B cell (primary cell): ENCODE measurements at regions not wholly inside any gene's neighbourhood (a gene's known extent, or its start where the extent isn't known, plus 50 kb on each side); places are given as distances from the start of the nearest gene placed in this dataset.

ENCODE experiments used
- ATAC-seq: fragments of 200-7000 bp; cut with Tn5 transposase; one replicate; pipeline ENCODE4 v1.10.0; 2021; ENCODE audit warnings: low read depth, mild to moderate bottlenecking, moderate number of reproducible peaks, moderate library complexity
- CTCF ChIA-PET: fragments of 350-600 bp; sonication (Branson Sonifier 250); formaldehyde crosslinking; loops from one replicate; lab custom pipeline; 2021; ENCODE audit warnings: antibody characterized with exemption, inconsistent platforms; lab: Charles Lee
- POLR2A ChIA-PET: fragments of 350-600 bp; sonication (Branson Sonifier 250); formaldehyde crosslinking; loops from one replicate; lab custom pipeline; 2021; ENCODE audit warnings: antibody characterized with exemption; lab: Charles Lee
- DNase-seq: peaks from one replicate; pipeline ENCODE4 v3.0.0; 2013
- H2AFZ ChIP-seq: 2 replicates; pipeline ENCODE4 v1.6.1; 2012; ENCODE audit warnings: mild to moderate bottlenecking, low read depth, low read length; ENCODE audit not compliant: insufficient read depth, poor library complexity, severe bottlenecking
- H3K27ac ChIP-seq, 2 donors: 1 replicate in 1 of 2; 2 replicates in 1 of 2; pipeline ENCODE4 v1.5.1; 2012 to 2013; ENCODE audit warnings: low read length in 2 of 2, mild to moderate bottlenecking in 2 of 2, moderate library complexity in 1 of 2
- H3K27me3 ChIP-seq, 4 experiments: fragments of 200-600 bp in 1 of 4; sonication (generic) in 1 of 4; replicated peaks in 1 of 4; 1 replicate in 2 of 4; 2 replicates in 2 of 4; pipeline versions ENCODE4 v1.6.1 to v1.7.0; 2013 to 2016; ENCODE audit warnings: low read length in 3 of 4, mild to moderate bottlenecking in 2 of 4, mixed read lengths in 1 of 4, moderate library complexity in 1 of 4; ENCODE audit not compliant: insufficient read depth in 4 of 4, control insufficient read depth in 3 of 4; ENCODE audit errors: control extremely low read depth in 1 of 4
- H3K36me3 ChIP-seq, 2 experiments: replicated peaks in 1 of 2; 1 replicate in 1 of 2; 2 replicates in 1 of 2; pipeline versions ENCODE4 v1.6.1 to v1.7.1; 2013; ENCODE audit warnings: low read length in 1 of 2; ENCODE audit not compliant: insufficient read depth in 2 of 2, control insufficient read depth in 1 of 2; ENCODE audit errors: control extremely low read depth in 1 of 2, extremely low read depth in 1 of 2
- H3K4me1 ChIP-seq, 2 donors: fragments of 200-600 bp in 1 of 2; sonication (generic) in 1 of 2; 1 replicate in 1 of 2; 2 replicates in 1 of 2; pipeline versions ENCODE4 v1.5.1 to v1.6.1; 2013 to 2017; ENCODE audit warnings: low read length in 2 of 2; ENCODE audit not compliant: control insufficient read depth in 2 of 2, insufficient read depth in 2 of 2
- H3K4me2 ChIP-seq: replicated peaks from 2 replicates; pipeline ENCODE3; 2012; ENCODE audit warnings: mild to moderate bottlenecking, low read depth, low read length; ENCODE audit not compliant: poor library complexity, severe bottlenecking
- H3K4me3 ChIP-seq, 5 experiments: fragments of 200-600 bp in 1 of 5; sonication (generic) in 1 of 5; 1 replicate in 3 of 5; 2 replicates in 2 of 5; pipeline versions ENCODE4 v1.5.1 to v1.7.0; 2011 to 2016; ENCODE audit warnings: low read length in 4 of 5, mild to moderate bottlenecking in 4 of 5, low read depth in 2 of 5, control low read depth in 1 of 5, moderate library complexity in 1 of 5; ENCODE audit not compliant: insufficient read depth in 1 of 5; ENCODE audit errors: control extremely low read depth in 1 of 5, extremely low read depth in 1 of 5
- H3K79me2 ChIP-seq: fragments of 200-600 bp; sonication (generic); one replicate; pipeline ENCODE4 v1.6.0; 2016; ENCODE audit warnings: low read length; ENCODE audit not compliant: control insufficient read depth, insufficient read depth
- H3K9ac ChIP-seq: fragments of 200-600 bp; sonication (generic); 2 replicates; pipeline ENCODE4 v1.6.1; 2017; ENCODE audit warnings: mild to moderate bottlenecking, low read length, moderate library complexity
- H3K9me3 ChIP-seq, 3 donors: one replicate each; pipeline versions ENCODE4 v1.6.1 to v1.7.1; 2013; ENCODE audit warnings: low read length in 2 of 3; ENCODE audit not compliant: control insufficient read depth in 2 of 3, insufficient read depth in 1 of 3; ENCODE audit errors: control extremely low read depth in 1 of 3
- H4K20me1 ChIP-seq: 2 replicates; pipeline ENCODE4 v1.6.0; 2012; ENCODE audit warnings: mild to moderate bottlenecking, low read length; ENCODE audit not compliant: insufficient read depth, control insufficient read depth, poor library complexity, severe bottlenecking
- H3K27ac Mint-ChIP-seq: one replicate; pipeline ENCODE4 v1.8.0; 2021; ENCODE audit warnings: mixed read lengths
- H3K27me3 Mint-ChIP-seq: one replicate; pipeline ENCODE4 v1.8.0; 2021; ENCODE audit warnings: mixed read lengths
- H3K4me1 Mint-ChIP-seq: one replicate; pipeline ENCODE4 v1.8.0; 2021; ENCODE audit warnings: mixed read lengths
- H3K4me3 Mint-ChIP-seq: one replicate; pipeline ENCODE4 v1.8.0; 2021; ENCODE audit warnings: mixed read lengths
- H3K9me3 Mint-ChIP-seq: one replicate; pipeline ENCODE4 v1.8.0; 2022; ENCODE audit warnings: mixed read lengths; ENCODE audit not compliant: insufficient read depth
- CTCF ChIP-seq: fragments of 200-600 bp; IDR thresholded peaks from one replicate; pipeline ENCODE4 v1.8.0; 2022; ENCODE audit warnings: antibody characterized with exemption, mild to moderate bottlenecking
- EZH2 ChIP-seq: IDR thresholded peaks from 2 replicates; pipeline ENCODE4 v1.6.1; 2012; ENCODE audit warnings: borderline replicate concordance, low read depth, mild to moderate bottlenecking, moderate library complexity, low read length; ENCODE audit not compliant: insufficient read depth, poor library complexity, severe bottlenecking
- WGBS: methylation state at CpG from one replicate; pipeline ENCODE4 v1.1.5; 2013; ENCODE audit warnings: missing lambda C conversion rate; ENCODE audit not compliant: insufficient coverage; 5-methylcytosine and 5-hydroxymethylcytosine counted together
- intact Hi-C: fragments of 100-400 bp; cut with micrococcal nuclease; formaldehyde crosslinking; loops from one replicate; pipeline ENCODE4 v1.10.0; 2022

DNA sequence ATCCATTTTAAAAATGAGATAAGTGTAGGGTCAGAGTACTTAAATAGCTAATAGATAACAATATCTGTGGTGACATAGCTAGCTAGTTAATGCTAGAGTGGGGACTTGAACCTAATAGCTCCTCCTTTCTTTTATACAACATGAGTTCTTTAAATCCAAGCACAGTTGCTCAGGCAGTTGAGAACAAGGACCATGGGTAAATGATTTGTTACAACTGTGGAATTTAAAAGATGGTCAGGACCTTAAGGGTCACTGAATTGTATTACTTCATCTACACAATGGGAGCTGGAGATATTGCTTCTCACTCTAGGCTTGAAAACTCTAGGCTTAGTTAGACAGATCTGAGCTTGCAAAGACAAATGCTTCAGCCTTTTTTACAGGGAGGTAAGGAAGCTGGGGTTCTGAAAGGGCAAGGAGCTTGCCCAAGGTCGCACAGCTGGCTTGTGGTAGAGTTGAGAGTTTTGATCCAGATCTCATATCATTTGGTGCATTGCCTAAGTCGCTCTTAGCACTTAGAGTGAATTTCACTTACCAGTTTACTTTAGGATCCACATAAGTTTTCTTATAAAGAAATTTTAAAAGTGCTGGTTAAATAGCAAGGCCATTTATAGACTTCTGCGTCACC is 90.2 kb downstream of the EDEM1 start:
- H3K27me3 Mint-ChIP-seq, result no peaks in the 10 kb centered on the region
- TF ChIP-seq CTCF, result no peak
- TF ChIP-seq EZH2, result no peak
- H3K4me3 Mint-ChIP-seq, result no peak overlapping the region
- Histone ChIP-seq H4K20me1 (no peaks in the 10 kb centered on the region), H3K9ac (no peak overlapping the region), H3K36me3 (no peaks in the 10 kb centered on the region), H3K27me3 (no peaks in the 10 kb centered on the region), H3K4me1 (no peaks in the 10 kb centered on the region), H3K27ac (no peak overlapping the region), H3K4me2 (no peak overlapping the region), H2AFZ (no peak overlapping the region), H3K9me3 (peaks cover 3 to 13% (median 12%) of the 10 kb centered on the region in 3 donors), H3K79me2 (no peaks in the 10 kb centered on the region), H3K4me3 (no peak overlapping the region)
- ATAC-seq, result no peak
- CTCF ChIA-PET, result no interaction called here
- POLR2A ChIA-PET, result no interaction called here
- H3K4me1 Mint-ChIP-seq, result peaks cover 2% of the 10 kb centered on the region
- intact Hi-C loops, result no loop called here
- no CpG with 5 or more reads among the region's 3 CpGs for WGBS
- DNase-seq, result no peak
- H3K9me3 Mint-ChIP-seq, result peaks cover 13% of the 10 kb centered on the region
- no peak overlapping the region for H3K27ac Mint-ChIP-seq

GRCh38 chr3:5278666-5279065 is 91.2 kb downstream of the EDEM1 start:
- no peaks in the 10 kb centered on the region for H3K27me3 Mint-ChIP-seq
- peaks cover 3 to 14% (median 13%) of the 10 kb centered on the region in 3 donors for H3K9me3 ChIP-seq
- DNase-seq (no peak), ATAC-seq (no peak)
- H4K20me1 ChIP-seq, result no peaks in the 10 kb centered on the region
- ChIA-PET POLR2A (no interaction called here), CTCF (no interaction called here)
- no peak overlapping the region for H2AFZ ChIP-seq
- no peaks in the 10 kb centered on the region for H3K27me3 ChIP-seq
- no peaks in the 10 kb centered on the region for H3K79me2 ChIP-seq
- H3K36me3 ChIP-seq, result no peaks in the 10 kb centered on the region
- H3K4me2 ChIP-seq, result no peak overlapping the region
- TF ChIP-seq EZH2, result no peak
- no peak for TF ChIP-seq CTCF
- H3K9me3 Mint-ChIP-seq, result peaks cover 13% of the 10 kb centered on the region
- no peak overlapping the region for H3K27ac ChIP-seq
- H3K9ac ChIP-seq, result no peak overlapping the region
- H3K4me1 Mint-ChIP-seq, result peaks cover 2% of the 10 kb centered on the region
- intact Hi-C loops, result no loop called here
- H3K4me1 ChIP-seq, result no peaks in the 10 kb centered on the region
- H3K27ac Mint-ChIP-seq, result no peak overlapping the region
- H3K4me3 ChIP-seq, result no peak overlapping the region
- no peak overlapping the region for H3K4me3 Mint-ChIP-seq
